GM21619 (cell line): ENCODE measurements at regions not wholly inside any gene's neighbourhood (a gene's known extent, or its start where the extent isn't known, plus 50 kb on each side); places are given as distances from the start of the nearest gene placed in this dataset.
"Not testable (repeated sequence)": the region's sequence is repeated elsewhere in the genome, so short reads cannot be mapped to it uniquely, and the experiment has no call there.

Source experiments
- ATAC-seq: cut with Tn5 transposase; IDR thresholded peaks from one replicate; pipeline ENCODE4 v1.9.1; 2021; ENCODE audit not compliant: unreplicated experiment

DNA sequence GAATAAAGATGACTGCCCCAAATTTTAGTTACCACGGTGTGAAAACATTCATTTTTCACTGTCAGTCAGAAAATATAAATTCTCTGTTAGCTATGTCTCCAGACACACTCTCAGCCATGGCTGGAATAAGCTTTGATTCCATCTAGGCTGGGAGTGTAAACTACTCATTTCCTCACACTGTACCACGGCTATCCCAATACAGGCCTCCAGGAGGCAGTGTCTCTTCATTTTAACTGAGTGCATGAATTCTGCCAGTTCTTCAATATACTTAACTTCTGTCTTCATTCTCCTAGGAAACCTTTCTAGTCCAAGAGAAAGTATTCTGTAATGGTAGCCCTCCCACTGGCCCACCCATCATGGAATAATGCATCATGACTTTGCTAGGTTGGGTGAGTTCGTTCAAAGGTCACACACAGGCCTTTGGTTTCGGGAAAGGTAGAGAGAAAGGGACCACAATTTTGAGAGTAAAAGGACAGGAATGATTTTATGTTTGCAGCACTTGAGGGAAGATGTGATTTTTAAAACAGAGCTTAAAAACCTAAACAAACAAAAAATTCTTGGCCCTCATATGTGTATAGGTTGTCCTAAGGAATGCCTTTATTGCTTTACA is 381.1 kb downstream of the SEC23A start:
- ATAC-seq: peak; percentile 87

DNA sequence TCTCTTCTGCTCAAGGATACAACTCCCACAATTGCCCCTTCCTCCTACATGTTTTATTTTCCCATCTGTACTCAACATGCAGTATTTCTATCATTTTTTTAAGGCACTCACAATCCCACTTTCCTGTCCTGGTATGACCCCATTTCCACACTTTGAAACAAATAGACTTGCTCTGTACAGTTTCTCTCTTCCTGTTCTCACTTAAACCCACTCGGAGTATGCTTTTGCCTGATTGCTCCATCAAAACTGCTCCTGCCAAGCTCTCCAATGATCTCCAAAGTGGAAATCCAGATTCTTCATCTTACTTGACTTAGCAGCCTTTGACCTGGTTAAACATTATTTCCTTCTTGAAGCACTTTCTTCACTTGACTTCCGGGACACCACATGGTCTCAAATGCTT is 384.5 kb downstream of the SEC23A start:
- ATAC-seq: no peak

DNA sequence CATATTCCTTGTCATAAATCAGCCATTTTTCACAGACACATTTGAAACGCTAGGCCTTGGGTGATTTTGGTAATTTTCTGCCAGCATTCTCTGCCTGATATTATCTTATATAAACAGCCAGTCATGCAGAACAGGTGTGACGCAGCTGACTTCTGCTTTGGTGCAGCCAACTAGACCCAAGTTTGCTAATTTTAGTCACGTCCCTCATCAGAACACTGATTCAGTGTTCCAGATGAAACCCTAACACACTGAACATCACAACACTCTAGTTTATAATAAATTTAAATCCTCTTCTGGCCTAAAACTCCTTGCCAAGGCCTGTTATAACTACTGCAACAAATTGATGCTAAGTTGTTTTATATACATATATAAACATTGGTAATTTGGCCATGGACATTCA is 386.1 kb downstream of the SEC23A start:
- no peak for ATAC-seq

DNA sequence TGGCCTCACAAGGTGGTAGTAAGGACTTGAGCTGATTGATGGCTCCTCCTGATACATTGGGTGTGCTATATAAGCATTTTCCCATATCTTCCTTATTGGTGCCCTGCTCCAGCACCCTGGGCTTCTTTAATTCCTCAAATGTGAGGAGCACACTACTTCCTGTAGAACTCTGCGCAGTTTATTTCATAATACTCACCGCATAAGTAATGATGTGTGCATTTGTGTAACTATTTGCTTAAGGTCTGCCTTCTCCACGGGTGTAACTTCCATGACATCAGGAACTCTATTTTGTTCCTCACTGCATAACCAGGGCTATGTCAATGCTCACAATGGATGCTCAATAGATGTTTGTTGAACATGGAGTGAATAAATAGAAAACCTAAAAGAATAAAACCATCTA is 392.2 kb downstream of the SEC23A start:
- ATAC-seq: no peak

DNA sequence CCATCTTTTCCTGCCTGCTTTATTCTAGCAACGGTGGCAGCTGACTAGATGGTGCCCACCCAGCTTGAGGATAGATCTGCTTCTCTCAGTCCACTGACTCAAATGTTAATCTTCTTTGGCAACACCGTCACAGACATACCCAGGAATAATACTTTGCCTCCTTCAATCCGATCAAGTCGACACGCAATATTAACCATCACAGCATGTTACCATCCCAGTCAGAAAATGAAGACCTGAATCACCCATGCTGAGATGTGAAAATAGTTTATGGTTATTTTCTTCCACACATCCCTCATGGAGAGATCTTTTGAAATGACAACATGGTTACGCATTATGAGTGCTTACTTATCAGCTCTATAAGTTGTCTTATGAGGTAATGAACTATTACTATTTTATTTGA is 392.8 kb downstream of the SEC23A start:
- no peak for ATAC-seq

DNA sequence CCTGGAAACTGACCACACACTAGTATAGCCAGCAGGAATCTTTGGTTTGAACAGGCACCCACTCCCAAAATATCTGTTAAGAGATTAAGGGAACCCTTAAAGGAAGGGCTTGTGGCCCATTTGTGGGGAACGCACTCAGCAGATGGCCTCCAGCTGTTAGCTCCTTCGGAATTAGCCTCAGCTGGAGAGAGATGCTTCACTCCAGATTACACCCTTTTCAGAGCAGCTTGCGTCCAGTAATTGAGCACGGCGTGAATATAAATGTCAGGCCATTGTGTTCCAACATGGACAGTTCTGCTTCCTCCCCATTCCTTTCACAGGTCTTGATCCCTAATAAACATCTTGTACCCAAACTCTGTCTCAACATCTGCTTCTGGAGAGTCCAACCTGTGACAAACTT is 397.8 kb downstream of the SEC23A start:
- no peak for ATAC-seq

DNA sequence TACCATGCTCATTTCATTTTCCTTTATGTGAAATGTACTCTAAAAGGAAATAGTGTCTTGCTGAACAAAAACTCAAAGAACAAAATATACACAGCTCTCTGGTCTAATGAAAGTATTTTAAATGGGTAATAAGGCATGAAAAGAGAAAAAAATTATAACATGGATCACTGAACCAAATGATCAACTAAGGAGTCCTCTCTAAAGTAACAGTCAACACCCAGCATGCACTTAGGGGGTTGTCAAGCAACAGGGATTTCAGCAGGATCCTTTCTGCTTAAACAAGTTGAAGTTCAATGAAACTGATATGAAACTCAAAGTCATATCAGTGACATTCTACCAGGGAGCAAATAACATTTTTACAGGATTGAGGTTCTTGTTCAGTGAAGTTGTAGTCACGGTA is 398.8 kb downstream of the SEC23A start:
- no peak for ATAC-seq

DNA sequence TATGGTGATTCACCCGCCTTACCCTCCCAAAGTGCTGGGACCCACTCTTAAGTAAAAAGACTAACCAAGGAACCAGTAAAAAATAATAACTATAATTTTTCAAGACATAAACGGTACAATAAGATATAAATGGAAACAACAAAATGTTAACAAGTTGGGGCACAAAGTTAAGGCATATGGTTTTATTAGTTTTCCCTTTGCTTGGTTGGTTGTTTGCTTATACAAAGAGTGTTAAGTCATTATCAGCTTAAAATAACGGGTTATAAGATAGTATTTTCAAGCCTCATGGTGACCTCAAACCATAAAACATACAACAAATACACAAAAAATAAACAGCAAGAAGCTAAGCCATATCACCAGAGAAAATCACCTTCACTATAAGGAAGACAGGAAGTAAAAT is 406.1 kb downstream of the SEC23A start:
- ATAC-seq: no peak

DNA sequence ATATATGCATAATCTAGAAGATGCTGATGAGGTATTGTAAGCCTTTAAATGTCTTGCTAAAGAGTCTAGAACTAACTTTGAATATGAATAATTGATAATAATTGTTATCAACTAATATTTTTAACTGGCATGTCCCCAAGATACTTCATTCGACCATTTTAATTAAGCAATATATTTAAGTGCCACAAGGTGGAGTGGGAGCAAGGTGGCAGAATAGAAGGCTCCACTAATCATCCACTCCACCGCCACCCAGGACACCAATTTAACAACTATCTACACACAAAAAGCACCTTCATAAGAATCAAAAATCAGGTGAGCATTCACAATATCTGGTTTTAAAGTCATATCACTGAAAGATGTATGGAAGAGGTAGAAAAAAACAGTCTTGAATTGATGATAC is 409.6 kb downstream of the SEC23A start:
- no peak for ATAC-seq

DNA sequence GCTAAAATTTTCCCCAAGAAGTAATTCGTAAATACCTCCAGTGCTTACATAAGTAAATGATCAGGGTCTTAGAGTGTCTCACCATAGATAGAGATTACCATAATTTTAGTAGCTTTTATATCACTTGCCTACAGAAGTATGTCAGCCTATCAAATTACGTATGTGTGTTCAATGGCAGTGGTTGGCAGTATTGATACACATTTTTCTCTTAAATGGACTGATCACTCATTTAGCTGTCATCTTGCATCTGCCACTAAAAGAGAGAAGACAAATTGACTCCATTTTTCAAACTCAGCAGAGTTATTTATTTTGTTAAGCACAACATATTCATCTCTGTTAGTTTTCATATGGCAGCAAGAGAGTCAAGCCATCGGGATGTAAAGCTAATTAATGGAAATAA is 413.1 kb upstream of the CLEC14A start:
- ATAC-seq: no peak

DNA sequence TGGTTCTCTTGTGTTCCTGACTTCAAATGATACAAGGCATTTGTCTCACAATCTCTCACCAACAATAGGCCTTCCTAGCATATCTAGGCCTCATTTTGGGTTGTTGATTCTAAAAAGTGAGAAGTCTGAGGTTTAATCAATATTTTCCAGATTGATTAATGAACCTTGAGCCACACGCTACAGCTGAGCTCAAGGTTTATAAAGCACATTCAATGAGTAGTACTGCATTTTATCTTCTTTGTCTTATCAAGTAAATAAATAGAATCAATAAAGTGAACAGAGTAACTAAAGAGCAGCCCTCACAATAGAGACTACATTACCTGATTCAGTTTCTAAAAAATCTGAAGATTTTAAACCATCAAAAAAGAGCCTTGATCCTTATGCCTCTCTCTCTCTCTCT is 407.5 kb upstream of the CLEC14A start:
- ATAC-seq: no peak

DNA sequence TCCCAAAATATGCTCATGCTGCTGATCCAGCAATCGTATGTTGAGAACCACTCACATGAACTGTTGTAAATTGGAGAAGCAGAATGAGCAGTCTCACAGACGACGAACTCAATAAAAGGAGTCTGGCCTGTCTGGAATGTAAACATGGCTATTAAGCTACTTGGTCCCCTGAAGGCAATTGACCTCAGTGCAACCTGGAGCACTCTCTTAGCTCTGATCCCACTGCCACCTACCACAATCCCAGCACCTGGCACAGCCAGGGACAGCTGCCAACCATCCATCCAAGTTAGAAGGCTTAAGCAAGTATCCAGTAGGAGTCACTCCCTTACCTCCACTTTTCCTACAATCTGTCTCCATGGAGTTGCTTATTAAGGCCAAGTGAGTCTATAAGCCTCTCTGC is 406.9 kb upstream of the CLEC14A start:
- ATAC-seq: no peak

DNA sequence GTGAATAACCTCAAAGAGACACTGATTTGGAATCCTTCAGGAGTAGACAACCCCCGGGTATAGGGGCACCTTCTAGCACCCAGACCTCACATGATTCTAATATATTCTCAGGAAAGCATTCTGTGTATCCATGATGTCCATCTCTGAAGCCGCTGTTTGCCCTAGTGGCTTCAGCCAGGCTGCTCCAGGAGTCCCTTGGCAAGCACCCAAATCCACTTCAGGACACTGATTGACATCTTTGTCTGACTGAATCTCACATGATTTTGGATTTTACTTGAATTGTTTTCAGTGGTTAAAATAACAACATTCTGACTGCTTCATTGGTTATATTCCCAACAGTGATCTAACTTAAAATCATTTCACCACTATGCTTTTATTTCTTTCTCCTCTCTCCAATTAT is 390.5 kb upstream of the CLEC14A start:
- ATAC-seq: no peak

DNA sequence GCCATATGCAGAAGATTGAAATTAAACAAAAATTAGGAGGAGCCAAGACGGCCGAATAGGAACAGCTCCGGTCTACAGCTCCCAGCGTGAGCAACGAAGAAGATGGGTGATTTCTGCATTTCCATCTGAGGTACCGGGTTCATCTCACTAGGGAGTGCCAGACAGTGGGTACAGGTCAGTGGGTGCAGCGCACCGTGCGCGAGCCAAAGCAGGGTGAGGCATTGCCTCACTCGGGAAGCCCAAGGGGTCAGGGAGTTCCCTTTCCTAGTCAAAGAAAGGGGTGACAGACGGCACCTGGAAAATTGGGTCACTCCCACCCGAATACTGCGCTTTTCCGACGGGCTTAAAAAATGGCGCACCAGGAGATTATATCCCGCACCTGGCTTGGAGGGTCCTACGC is 379.0 kb upstream of the CLEC14A start:
- ATAC-seq: not testable (repeated sequence)

DNA sequence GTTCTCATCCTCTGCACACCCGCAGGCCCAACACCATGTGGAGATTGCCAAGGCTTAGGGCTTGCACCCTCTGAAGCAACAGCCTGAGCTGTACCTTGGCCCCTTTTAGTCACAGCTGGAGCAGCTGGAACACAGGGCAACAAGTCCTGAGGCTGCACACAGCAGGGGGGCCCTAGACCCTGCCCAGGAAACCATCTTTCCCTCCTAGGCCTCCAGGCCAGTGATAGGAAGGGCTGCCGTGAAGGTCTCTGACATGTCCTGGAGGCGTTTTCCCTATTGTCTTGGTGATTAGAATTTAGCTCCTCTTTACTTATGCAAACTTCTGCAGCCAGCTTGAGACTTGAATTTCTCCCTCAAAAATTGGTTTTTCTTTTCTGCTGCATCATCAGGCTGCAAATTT is 373.5 kb upstream of the CLEC14A start:
- ATAC-seq: no peak

DNA sequence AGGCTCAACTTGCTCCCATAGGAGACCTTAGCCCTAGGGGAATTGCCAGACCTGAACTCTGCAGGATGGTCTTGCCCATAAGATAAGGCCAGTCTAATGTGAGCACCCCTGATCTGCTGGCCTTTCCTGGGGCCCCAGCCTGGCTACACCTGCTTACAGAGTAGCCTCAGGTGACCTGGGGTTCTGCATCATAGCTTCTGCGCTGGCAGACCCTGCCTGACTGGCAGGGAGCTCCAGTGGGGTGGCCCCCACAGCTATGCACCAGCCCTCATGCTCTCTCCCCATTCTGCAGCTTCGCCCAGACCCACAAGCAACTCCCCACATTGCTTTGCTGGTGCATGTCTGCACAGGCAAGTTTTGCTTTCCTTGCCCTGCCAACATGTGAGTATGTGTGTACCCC is 371.3 kb upstream of the CLEC14A start:
- ATAC-seq: no peak

DNA sequence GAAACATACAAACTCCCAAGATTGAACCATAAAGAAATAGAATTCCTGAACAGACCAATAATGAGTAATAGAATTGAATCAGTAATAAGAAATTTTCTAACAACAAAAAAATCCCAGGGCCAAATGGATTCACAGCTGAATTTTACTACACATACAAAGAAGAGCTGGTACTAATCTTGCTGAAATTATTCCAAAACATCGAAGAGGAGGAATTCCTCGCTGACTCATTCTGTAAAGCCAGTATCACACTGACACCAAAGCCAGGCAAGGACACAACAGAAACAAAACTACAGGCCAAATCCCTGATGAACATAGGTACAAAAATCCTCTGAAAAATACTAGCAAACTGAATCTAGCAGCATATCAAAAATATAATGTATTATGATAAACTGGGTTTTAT is 367.8 kb upstream of the CLEC14A start:
- no peak for ATAC-seq

DNA sequence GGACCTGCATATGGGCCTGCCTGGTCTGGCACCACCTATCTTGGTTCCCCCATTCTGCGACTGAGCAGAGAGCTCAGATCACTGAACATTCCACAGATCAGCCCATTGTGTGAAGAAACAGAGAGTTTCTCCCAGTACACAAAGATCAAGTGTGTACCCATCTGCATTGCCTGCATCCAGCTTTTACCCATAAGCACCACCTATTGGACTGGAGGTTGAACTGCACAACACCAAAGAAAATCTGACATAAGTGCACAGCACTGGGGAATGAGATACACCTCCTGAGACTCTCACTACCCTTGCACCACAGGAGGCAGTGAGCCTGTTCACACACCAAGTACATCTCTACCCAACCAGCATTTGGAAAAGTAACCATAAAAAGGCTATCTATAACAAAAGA is 362.6 kb upstream of the CLEC14A start:
- ATAC-seq: no peak

DNA sequence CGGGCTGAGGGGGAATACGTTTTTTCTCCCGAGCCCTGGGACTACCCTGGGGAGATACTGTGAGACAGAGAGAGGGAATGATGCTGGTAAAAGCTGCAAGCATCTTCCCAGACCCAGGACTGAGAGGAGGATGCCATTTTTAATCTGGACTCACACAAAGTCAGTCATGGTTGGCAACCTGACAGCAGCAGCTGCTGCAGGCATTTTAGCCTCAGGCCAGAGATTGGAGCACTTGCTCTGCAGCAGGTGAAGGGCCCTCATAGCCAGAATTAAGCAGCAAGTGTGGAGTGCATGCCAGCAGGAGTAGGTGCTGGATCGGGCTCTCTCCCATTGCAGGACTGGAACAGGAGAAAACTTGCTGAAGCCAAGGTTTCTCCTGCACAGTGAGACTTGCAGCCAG is 361.1 kb upstream of the CLEC14A start:
- ATAC-seq: no peak

DNA sequence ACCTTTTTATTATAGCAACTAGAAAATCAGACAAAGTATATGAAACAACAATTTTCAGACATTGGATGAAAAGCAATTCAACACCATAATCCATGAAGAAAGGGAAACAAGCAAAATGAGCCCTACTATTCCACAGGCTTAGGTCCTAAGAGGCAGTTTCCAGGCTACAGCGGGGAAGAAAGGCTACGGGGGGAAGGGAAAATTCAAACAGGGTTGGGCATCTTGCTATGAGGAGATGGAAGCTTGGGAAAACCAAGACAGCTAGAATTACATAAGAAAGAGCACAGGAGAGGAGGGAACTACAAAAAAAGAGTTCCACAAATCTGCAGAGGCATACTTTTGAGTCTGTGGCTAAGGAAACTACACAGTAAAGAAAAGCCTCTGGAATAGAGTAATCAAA is 356.0 kb upstream of the CLEC14A start:
- ATAC-seq: no peak

DNA sequence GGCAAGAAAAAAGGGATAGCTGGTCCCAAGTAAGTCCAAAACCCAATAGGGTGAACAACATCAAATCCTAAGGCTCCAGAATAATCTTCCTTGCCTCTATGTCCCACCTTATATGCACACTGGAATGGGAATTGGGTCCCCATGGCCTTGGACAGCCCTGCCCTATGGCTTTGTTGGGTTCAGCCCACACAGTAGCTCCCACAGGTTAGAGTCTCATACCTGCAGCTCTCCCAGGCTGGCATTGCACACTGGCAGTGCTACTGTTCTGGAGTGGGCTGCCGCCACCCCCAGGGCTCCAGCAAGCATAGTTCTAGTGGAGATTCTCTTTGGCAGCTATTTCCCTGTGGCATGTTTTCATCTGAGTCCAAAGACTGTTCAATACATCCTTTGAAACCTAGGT is 352.4 kb upstream of the CLEC14A start:
- no peak for ATAC-seq

DNA sequence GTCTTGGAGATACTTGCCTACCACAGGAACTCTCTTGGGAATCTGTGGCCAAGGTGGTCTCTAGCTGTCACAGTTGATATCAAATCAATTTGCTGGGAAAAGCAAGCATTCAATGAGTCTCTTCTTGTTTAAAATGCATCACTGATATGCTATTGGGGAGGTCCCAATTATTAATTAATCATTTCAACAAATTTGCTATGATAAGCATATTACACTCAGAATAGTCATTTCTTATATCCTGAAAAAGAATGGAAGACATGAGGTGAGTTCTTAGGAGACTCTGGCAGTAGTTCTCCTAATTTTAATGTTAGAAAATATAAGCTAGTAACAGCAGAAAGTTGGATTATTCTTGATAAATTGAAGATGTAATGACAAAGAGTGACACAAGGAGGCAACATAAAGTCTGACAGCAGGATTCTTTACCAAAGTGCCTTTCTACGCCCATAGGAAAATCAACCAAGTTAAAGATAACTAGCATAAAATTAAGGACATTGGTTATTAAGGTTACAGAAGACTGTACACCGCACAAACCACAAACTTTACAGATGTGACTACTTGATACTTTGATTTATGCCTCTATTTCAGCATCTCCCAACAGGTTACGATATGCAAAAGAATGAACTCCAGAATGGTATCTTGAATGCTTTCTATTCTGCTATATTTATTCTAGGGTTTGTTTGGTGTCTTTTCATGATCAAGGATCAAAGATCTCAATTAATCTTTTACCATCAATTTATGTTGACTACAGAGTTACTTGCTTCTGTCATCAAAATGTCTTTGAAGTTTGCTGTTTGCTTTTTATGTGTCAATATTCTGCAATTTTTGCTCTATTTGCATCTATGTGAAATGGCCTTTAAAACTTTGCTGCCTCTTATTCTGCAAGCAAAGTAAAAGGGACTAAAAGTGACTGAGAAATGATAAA is 349.6 kb upstream of the CLEC14A start:
- ATAC-seq: no peak

DNA sequence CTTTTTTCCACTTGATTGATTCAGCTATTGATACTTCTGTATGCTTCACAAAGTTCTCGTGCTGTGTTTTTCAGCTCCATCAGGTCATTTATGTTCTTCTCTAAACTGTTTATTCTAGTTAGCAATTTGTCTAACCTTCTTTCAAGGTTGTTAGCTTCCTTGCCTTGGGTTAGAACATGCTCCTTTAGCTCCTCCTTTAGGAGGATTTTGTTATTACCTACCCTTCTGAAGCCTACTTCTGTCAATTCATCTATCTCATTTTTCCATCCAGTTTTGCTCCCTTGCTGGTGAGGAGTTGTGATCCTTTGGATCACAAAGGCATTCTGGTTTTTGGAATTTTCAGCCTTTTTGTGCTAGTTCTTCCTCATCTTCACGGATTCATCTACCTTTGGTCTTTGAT is 344.7 kb upstream of the CLEC14A start:
- not testable (repeated sequence) for ATAC-seq
